GM19240 (cell line): ENCODE measurements at regions not wholly inside any gene's neighbourhood (a gene's known extent, or its start where the extent isn't known, plus 50 kb on each side); places are given as distances from the start of the nearest gene placed in this dataset.
"Not testable (repeated sequence)": the region's sequence is repeated elsewhere in the genome, so short reads cannot be mapped to it uniquely, and the experiment has no call there.

Source experiments
- DNase-seq: peaks from one replicate; pipeline ENCODE4 v3.0.0; 2011; ENCODE audit warnings: low spot score; ENCODE audit not compliant: insufficient read length

- no peak for DNase-seq
These were observed 502.5 kb upstream of the ADGRL2 start for GRCh38 chr1:81298266-81298665.

- no peak for DNase-seq
These were observed 504.1 kb upstream of the ADGRL2 start for GRCh38 chr1:81296601-81297000.

- DNase-seq: no peak
These were observed 510.4 kb upstream of the ADGRL2 start for GRCh38 chr1:81290326-81290725.

- DNase-seq: no peak
These were observed 512.0 kb upstream of the ADGRL2 start for GRCh38 chr1:81288689-81289088.

- DNase-seq: no peak
These were observed 513.2 kb upstream of the ADGRL2 start for GRCh38 chr1:81287411-81288080.

GRCh38 chr1:81270051-81270450 is 530.7 kb upstream of the ADGRL2 start:
- no peak for DNase-seq

- DNase-seq: no peak
These were observed 535.8 kb upstream of the ADGRL2 start for GRCh38 chr1:81264976-81265375.

GRCh38 chr1:81259625-81260411 is 540.9 kb upstream of the ADGRL2 start:
- DNase-seq: no peak

- DNase-seq: no peak
These were observed 546.2 kb upstream of the ADGRL2 start for GRCh38 chr1:81254560-81254959.

- no peak for DNase-seq
These were observed 546.7 kb upstream of the ADGRL2 start for GRCh38 chr1:81254068-81254467.

GRCh38 chr1:81252471-81253151 is 548.1 kb upstream of the ADGRL2 start:
- DNase-seq: no peak

GRCh38 chr1:81250825-81251224 is 549.9 kb upstream of the ADGRL2 start:
- DNase-seq: not testable (repeated sequence)

- not testable (repeated sequence) for DNase-seq
These were observed 555.5 kb upstream of the ADGRL2 start for GRCh38 chr1:81245084-81245715.

- DNase-seq: not testable (repeated sequence)
These were observed 556.1 kb upstream of the ADGRL2 start for GRCh38 chr1:81244612-81245011.

- DNase-seq: no peak
These were observed 558.6 kb upstream of the ADGRL2 start for GRCh38 chr1:81242103-81242502.

GRCh38 chr1:81238129-81238528 is 562.6 kb upstream of the ADGRL2 start:
- no peak for DNase-seq

GRCh38 chr1:81237473-81238089 is 563.2 kb upstream of the ADGRL2 start:
- DNase-seq: no peak

- no peak for DNase-seq
These were observed 566.5 kb upstream of the ADGRL2 start for GRCh38 chr1:81234237-81234636.

- no peak for DNase-seq
These were observed 567.1 kb upstream of the ADGRL2 start for GRCh38 chr1:81233591-81233990.

GRCh38 chr1:81232420-81232819 is 568.3 kb upstream of the ADGRL2 start:
- no peak for DNase-seq

- DNase-seq: no peak
These were observed 569.0 kb upstream of the ADGRL2 start for GRCh38 chr1:81231729-81232038.
